ENCODE measurements at regions not wholly inside any gene's neighbourhood (a gene's known extent, or its start where the extent isn't known, plus 50 kb on each side); places are given as distances from the start of the nearest gene placed in this dataset.

DNA sequence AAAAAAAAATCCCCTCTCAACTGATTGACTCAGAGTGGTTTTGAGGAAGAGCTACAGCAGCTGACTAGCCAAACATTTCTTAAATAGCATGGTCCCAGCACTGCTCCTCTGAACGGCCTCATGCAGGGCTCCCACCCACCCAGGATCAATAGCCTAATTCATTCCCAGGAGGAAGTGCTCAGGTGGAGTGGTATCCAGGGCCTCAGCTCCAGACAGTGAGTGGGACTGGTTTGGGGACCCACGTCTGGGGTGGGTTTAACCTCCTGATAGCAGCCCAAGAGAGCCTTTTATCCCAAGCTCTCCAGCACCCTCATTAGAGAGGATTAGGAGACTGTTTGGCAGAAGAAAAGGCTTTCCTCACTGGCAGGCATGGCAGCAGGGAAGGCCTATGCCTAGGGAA lies 68.5 kb upstream of the CDH5 start:
- no peak for DNase-seq (ENCODE audit: extremely low spot score)
- TF ChIP-seq ELF4 (IDR thresholded peaks at IDR 0.05): no peak
- TF ChIP-seq TARDBP (IDR thresholded peaks at IDR 0.05): no peak
- no peak for TF ChIP-seq FOXM1 (IDR thresholded peaks at IDR 0.05; ENCODE audit: borderline replicate concordance)
- no peak for TF ChIP-seq SP1 (IDR thresholded peaks at IDR 0.05)
- no peak for TF ChIP-seq HDGF (IDR thresholded peaks at IDR 0.05; ENCODE audit: borderline replicate concordance)
- TF ChIP-seq CTBP1 (IDR thresholded peaks at IDR 0.05; ENCODE audit: borderline replicate concordance): no peak
- no peak for TF ChIP-seq L3MBTL2 (conservative IDR thresholded peaks at IDR 0.05)
- POLR2A ChIA-PET: no interaction called here
- CTCF ChIA-PET: no interaction called here

DNA sequence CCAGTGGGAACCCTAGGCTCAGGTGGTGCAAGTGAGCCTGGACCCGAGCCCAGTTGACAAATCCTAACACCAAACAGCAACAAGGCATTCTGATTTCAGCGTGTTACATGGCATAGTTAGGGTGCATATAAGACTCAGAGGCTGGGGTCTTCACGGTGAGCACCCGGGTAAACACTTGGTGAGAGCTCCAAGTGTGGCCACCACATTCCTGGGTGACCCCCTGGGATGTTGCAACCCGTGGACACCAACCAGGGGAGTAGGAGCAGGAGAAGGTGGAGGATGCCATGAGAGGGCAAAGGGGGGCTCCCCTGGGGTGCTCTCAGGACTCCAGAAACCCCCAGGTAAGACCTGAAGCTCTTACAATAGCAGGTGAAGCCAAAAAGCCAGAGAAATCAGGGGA lies 69.9 kb upstream of the CDH5 start:
- CTCF ChIA-PET: no interaction called here
- POLR2A ChIA-PET: no interaction called here
- TF ChIP-seq L3MBTL2 (conservative IDR thresholded peaks at IDR 0.05) (no peak), BHLHE40 (IDR thresholded peaks at IDR 0.05; ENCODE audit: borderline replicate concordance) (no peak), FOXK2 (IDR thresholded peaks at IDR 0.05) (no peak), NFRKB (IDR thresholded peaks at IDR 0.05) (no peak), ZNF384 (IDR thresholded peaks at IDR 0.05) (no peak), TARDBP (IDR thresholded peaks at IDR 0.05) (no peak), PKNOX1 (IDR thresholded peaks at IDR 0.05) (no peak), CTBP1 (IDR thresholded peaks at IDR 0.05; ENCODE audit: borderline replicate concordance) (no peak), LEF1 (IDR thresholded peaks at IDR 0.05; ENCODE audit: borderline replicate concordance) (no peak), SP1 (IDR thresholded peaks at IDR 0.05) (no peak), FOXA1 (IDR thresholded peaks at IDR 0.05) (no peak), HDGF (IDR thresholded peaks at IDR 0.05; ENCODE audit: borderline replicate concordance) (no peak), ARNT (IDR thresholded peaks at IDR 0.05) (no peak), SUZ12 (IDR thresholded peaks at IDR 0.05) (no peak)

GRCh38 chr16:66295761-66296546 lies 70.5 kb upstream of the CDH5 start:
- TF ChIP-seq L3MBTL2 (conservative IDR thresholded peaks at IDR 0.05) (no peak), LEF1 (IDR thresholded peaks at IDR 0.05; ENCODE audit: borderline replicate concordance) (no peak), NFRKB (IDR thresholded peaks at IDR 0.05) (no peak), HDGF (IDR thresholded peaks at IDR 0.05; ENCODE audit: borderline replicate concordance) (no peak), TARDBP (IDR thresholded peaks at IDR 0.05) (no peak), FOXA1 (IDR thresholded peaks at IDR 0.05) (no peak), CTBP1 (IDR thresholded peaks at IDR 0.05; ENCODE audit: borderline replicate concordance) (no peak), ARNT (IDR thresholded peaks at IDR 0.05) (no peak), ZNF384 (IDR thresholded peaks at IDR 0.05) (no peak), FOXK2 (IDR thresholded peaks at IDR 0.05) (no peak), ELF4 (IDR thresholded peaks at IDR 0.05) (no peak), SP1 (IDR thresholded peaks at IDR 0.05) (no peak), SUZ12 (IDR thresholded peaks at IDR 0.05) (no peak), FOXM1 (IDR thresholded peaks at IDR 0.05; ENCODE audit: borderline replicate concordance) (no peak), BHLHE40 (IDR thresholded peaks at IDR 0.05; ENCODE audit: borderline replicate concordance) (no peak), PKNOX1 (IDR thresholded peaks at IDR 0.05) (no peak)
- no peak for DNase-seq (ENCODE audit: extremely low spot score)
- CTCF ChIA-PET: no interaction called here
- POLR2A ChIA-PET: no interaction called here

More for the DNA sequence above, 69.9 kb upstream of the CDH5 start:
- DNase-seq (ENCODE audit: extremely low spot score): no peak

GRCh38 chr16:66295213-66295612 lies 71.3 kb upstream of the CDH5 start:
- POLR2A ChIA-PET: no interaction called here
- CTCF ChIA-PET: no interaction called here
- no peak for DNase-seq (ENCODE audit: extremely low spot score)
- TF ChIP-seq ZNF384 (IDR thresholded peaks at IDR 0.05) (no peak), L3MBTL2 (conservative IDR thresholded peaks at IDR 0.05) (no peak), NFRKB (IDR thresholded peaks at IDR 0.05) (no peak), SUZ12 (IDR thresholded peaks at IDR 0.05) (no peak), BHLHE40 (IDR thresholded peaks at IDR 0.05; ENCODE audit: borderline replicate concordance) (no peak)

GRCh38 chr16:66294507-66294906 lies 72.0 kb upstream of the CDH5 start:
- TF ChIP-seq SUZ12 (IDR thresholded peaks at IDR 0.05) (no peak), L3MBTL2 (conservative IDR thresholded peaks at IDR 0.05) (no peak), FOXA1 (IDR thresholded peaks at IDR 0.05) (no peak)
- CTCF ChIA-PET: no interaction called here
- POLR2A ChIA-PET: no interaction called here
- DNase-seq (ENCODE audit: extremely low spot score): no peak

DNA sequence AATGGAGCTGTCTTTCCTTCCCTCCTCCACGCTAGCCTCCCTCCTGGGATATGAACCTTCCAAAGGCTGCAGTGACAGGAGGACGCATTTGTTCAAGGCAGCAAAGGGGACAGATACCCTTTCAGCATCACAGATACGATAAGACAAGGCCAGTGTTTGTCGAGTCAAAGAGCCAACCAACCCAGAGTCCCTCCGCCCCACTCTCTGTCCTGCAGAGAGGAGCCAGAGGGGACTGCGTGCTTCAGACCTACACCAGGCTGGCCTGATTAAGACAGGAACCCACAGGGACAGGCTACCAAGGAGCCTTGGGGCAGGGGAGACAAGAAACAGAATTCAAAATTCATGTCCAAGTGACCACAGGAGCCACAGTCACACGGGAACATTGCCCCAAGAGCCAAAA lies 72.6 kb upstream of the CDH5 start:
- no peak for DNase-seq (ENCODE audit: extremely low spot score)
- CTCF ChIA-PET: interaction anchor here (0.5 to 0.6 kb wide), 2 partner anchors 10 to 50 kb away, joined by 3 read pairs; no protein-coding TSS in a partner anchor
- POLR2A ChIA-PET: no interaction called here
- TF ChIP-seq TARDBP (IDR thresholded peaks at IDR 0.05): no peak
- no peak for TF ChIP-seq LEF1 (IDR thresholded peaks at IDR 0.05; ENCODE audit: borderline replicate concordance)
- TF ChIP-seq FOXM1 (IDR thresholded peaks at IDR 0.05; ENCODE audit: borderline replicate concordance): no peak
- no peak for TF ChIP-seq FOXK2 (IDR thresholded peaks at IDR 0.05)
- no peak for TF ChIP-seq SUZ12 (IDR thresholded peaks at IDR 0.05)
- TF ChIP-seq L3MBTL2 (conservative IDR thresholded peaks at IDR 0.05): no peak
- no peak for TF ChIP-seq FOXA1 (IDR thresholded peaks at IDR 0.05)
- no peak for TF ChIP-seq NFRKB (IDR thresholded peaks at IDR 0.05)
- no peak for TF ChIP-seq ZNF384 (IDR thresholded peaks at IDR 0.05)
- no peak for TF ChIP-seq BHLHE40 (IDR thresholded peaks at IDR 0.05; ENCODE audit: borderline replicate concordance)
- TF ChIP-seq ELF4 (IDR thresholded peaks at IDR 0.05): no peak
- no peak for TF ChIP-seq HDGF (IDR thresholded peaks at IDR 0.05; ENCODE audit: borderline replicate concordance)
- TF ChIP-seq ARNT (IDR thresholded peaks at IDR 0.05): no peak
- no peak for TF ChIP-seq SP1 (IDR thresholded peaks at IDR 0.05)
- TF ChIP-seq PKNOX1 (IDR thresholded peaks at IDR 0.05): no peak
- no peak for TF ChIP-seq CTBP1 (IDR thresholded peaks at IDR 0.05; ENCODE audit: borderline replicate concordance)

All from HEK293T (cell line).